Neural cell (in vitro differentiated cells): ENCODE measurements at regions not wholly inside any gene's neighbourhood (a gene's known extent, or its start where the extent isn't known, plus 50 kb on each side); places are given as distances from the start of the nearest gene placed in this dataset.

Source experiments
- H2AFZ ChIP-seq: fragments of 200-600, 300-800 bp; sonication (generic), shearing (Covaris generic); 2 replicates; pipeline ENCODE4 v1.6.0; 2014; ENCODE audit warnings: low read depth, mild to moderate bottlenecking, antibody characterized with exemption, low read length, moderate library complexity
- H3F3A ChIP-seq: fragments of 200-600 bp; shearing (Covaris generic); 2 replicates; pipeline ENCODE4 v1.6.1; 2016; ENCODE audit warnings: mild to moderate bottlenecking, moderate library complexity, mixed read lengths, antibody characterized with exemption, low read length; ENCODE audit not compliant: insufficient read depth, poor library complexity, severe bottlenecking
- H3K27ac ChIP-seq: fragments of 200-600, 300-800 bp; sonication (generic), shearing (Covaris generic); 2 replicates; pipeline ENCODE4 v1.5.1; 2014; ENCODE audit warnings: mild to moderate bottlenecking, low read length, moderate library complexity
- H3K27me3 ChIP-seq: fragments of 300-800, 200-600 bp; sonication (generic), shearing (Covaris generic); 2 replicates; pipeline ENCODE4 v1.6.0; 2014; ENCODE audit warnings: mild to moderate bottlenecking, low read depth, low read length, moderate library complexity; ENCODE audit not compliant: insufficient read depth
- H3K36me3 ChIP-seq: fragments of 300-800, 200-600 bp; sonication (generic), shearing (Covaris generic); 2 replicates; pipeline ENCODE4 v1.5.1; 2014; ENCODE audit warnings: mild to moderate bottlenecking, antibody characterized with exemption, low read length, moderate library complexity; ENCODE audit not compliant: insufficient read depth
- H3K4me2 ChIP-seq: fragments of 300-800, 200-600 bp; sonication (generic), shearing (Covaris generic); 2 replicates; pipeline ENCODE4 v1.6.0; 2014; ENCODE audit warnings: mild to moderate bottlenecking, low read length
- H3K4me3 ChIP-seq: fragments of 300-800, 200-600 bp; sonication (generic), shearing (Covaris generic); 2 replicates; pipeline ENCODE4 v1.5.1; 2014; ENCODE audit warnings: mild to moderate bottlenecking, low read length, moderate library complexity
- H3K79me2 ChIP-seq: fragments of 200-600 bp; shearing (Covaris generic); replicated peaks from 2 replicates; pipeline ENCODE4 v1.6.0; 2014; ENCODE audit warnings: mild to moderate bottlenecking, low read length, moderate library complexity; ENCODE audit not compliant: insufficient read depth
- H3K9ac ChIP-seq: fragments of 300-800, 200-600 bp; sonication (generic), shearing (Covaris generic); 2 replicates; pipeline ENCODE4 v1.6.1; 2016; ENCODE audit warnings: mild to moderate bottlenecking, low read length, mixed read lengths
- H3K9me2 ChIP-seq: fragments of 200-600 bp; shearing (Covaris generic); 2 replicates; pipeline ENCODE4 v1.6.1; 2016; ENCODE audit warnings: mild to moderate bottlenecking, low read length, mixed read lengths; ENCODE audit not compliant: insufficient read depth
- H3K9me3 ChIP-seq: fragments of 200-600, 300-800 bp; sonication (generic), shearing (Covaris generic); 2 replicates; pipeline ENCODE4 v1.6.1; 2016; ENCODE audit warnings: mild to moderate bottlenecking, mixed run types, low read length, moderate library complexity, mixed read lengths
- H4K20me1 ChIP-seq: fragments of 200-600 bp; shearing (Covaris generic); 2 replicates; pipeline ENCODE4 v1.6.1; 2016; ENCODE audit warnings: mild to moderate bottlenecking, mixed run types; ENCODE audit not compliant: insufficient read depth
- CTCF ChIP-seq: fragments of 450-650 bp; IDR thresholded peaks from 2 replicates; pipeline ENCODE4 v1.5.1; 2014; ENCODE audit warnings: antibody characterized with exemption, mild to moderate bottlenecking, moderate library complexity; ENCODE audit not compliant: poor library complexity, severe bottlenecking
- EP300 ChIP-seq: fragments of 450-650 bp; conservative IDR thresholded peaks from 2 replicates; pipeline ENCODE4 v1.6.1; 2014; ENCODE audit warnings: antibody characterized with exemption, mild to moderate bottlenecking, moderate library complexity; ENCODE audit not compliant: poor library complexity, severe bottlenecking
- EZH2 ChIP-seq: fragments of 200-600, 300-800 bp; shearing (Covaris generic), sonication (generic); IDR thresholded peaks from 2 replicates; pipeline ENCODE4 v1.6.1; 2014; ENCODE audit warnings: antibody characterized with exemption, low read length, borderline replicate concordance, mild to moderate bottlenecking; ENCODE audit not compliant: insufficient read depth, poor library complexity, severe bottlenecking
- MXI1 ChIP-seq: fragments of 450-650 bp; conservative IDR thresholded peaks from 2 replicates; pipeline ENCODE4 v1.6.1; 2014; ENCODE audit warnings: antibody characterized with exemption, mild to moderate bottlenecking; ENCODE audit not compliant: poor library complexity, severe bottlenecking
- POLR2AphosphoS5 ChIP-seq: IDR thresholded peaks from 2 replicates; pipeline ENCODE4 v1.6.1; 2012
- RAD21 ChIP-seq: fragments of 450-650 bp; conservative IDR thresholded peaks from 2 replicates; pipeline ENCODE4 v1.6.1; 2014; ENCODE audit warnings: antibody characterized with exemption, mild to moderate bottlenecking, moderate library complexity
- REST ChIP-seq: IDR thresholded peaks from 2 replicates; pipeline ENCODE4 v1.6.1; 2012; ENCODE audit warnings: borderline replicate concordance
- SMC3 ChIP-seq: fragments of 450-650 bp; conservative IDR thresholded peaks from 2 replicates; pipeline ENCODE4 v1.6.1; 2014; ENCODE audit warnings: antibody characterized with exemption, mild to moderate bottlenecking, moderate library complexity; ENCODE audit not compliant: poor library complexity
- TAF1 ChIP-seq: IDR thresholded peaks from 2 replicates; pipeline ENCODE4 v1.6.1; 2012; ENCODE audit warnings: low read depth

DNA sequence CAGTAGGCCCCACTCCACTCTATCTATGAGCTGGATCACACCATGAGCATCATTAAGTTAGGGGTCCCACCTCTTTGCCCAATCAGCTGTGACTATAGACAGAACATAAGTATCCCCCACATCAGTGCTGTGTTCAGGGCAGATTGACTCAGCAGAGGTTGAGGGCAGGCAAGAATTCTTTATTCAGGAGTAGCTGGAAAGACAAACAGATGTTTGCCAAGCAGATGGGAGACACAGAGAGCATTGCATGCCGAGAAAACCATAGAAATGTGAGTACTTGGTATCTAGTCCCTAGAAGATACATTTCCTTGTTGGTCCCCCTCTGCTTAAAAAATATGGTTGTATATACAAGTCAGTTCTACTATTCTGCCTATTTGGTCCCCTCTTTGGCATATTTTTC lies 440.8 kb downstream of the RAP2B start:
- Histone ChIP-seq H3K79me2 (no peaks in the 10 kb centered on the region), H3K4me2 (no peak overlapping the region), H3K4me3 (no peak overlapping the region), H3K36me3 (no peaks in the 10 kb centered on the region), H3K27me3 (no peaks in the 10 kb centered on the region), H3K9me3 (no peaks in the 10 kb centered on the region), H4K20me1 (no peaks in the 10 kb centered on the region), H3F3A (no peaks in the 10 kb centered on the region), H3K9me2 (no peaks in the 10 kb centered on the region), H3K27ac (no peak overlapping the region), H2AFZ (no peak overlapping the region), H3K9ac (no peak overlapping the region)
- TF ChIP-seq POLR2AphosphoS5: no peak
- no peak for TF ChIP-seq TAF1
- no peak for TF ChIP-seq EZH2
- TF ChIP-seq EP300: no peak
- TF ChIP-seq REST: no peak
- TF ChIP-seq RAD21: no peak
- no peak for TF ChIP-seq MXI1
- TF ChIP-seq SMC3: no peak
- no peak for TF ChIP-seq CTCF

DNA sequence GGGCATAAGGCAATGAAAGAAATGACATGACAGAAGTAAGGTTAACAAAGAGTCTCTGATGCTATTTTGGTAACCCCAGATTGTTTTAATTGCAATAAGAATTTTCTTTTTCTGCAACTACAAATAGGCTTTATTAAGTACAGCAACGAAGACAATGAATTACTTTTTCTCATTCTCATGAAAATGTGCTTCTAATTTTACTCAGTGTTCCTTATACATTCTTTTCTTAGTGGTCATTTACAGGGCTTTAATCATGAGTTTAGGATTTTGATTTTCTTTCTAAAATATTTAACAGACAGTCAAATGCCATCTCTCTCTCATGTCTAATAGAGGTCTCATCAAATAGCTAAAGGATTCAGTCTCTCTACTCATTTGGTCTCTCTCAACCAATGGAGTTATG lies 452.1 kb downstream of the RAP2B start:
- Histone ChIP-seq H3K36me3 (no peaks in the 10 kb centered on the region), H3K27ac (no peak overlapping the region), H4K20me1 (no peaks in the 10 kb centered on the region), H3K9ac (no peak overlapping the region), H3K27me3 (no peaks in the 10 kb centered on the region), H3K9me3 (no peaks in the 10 kb centered on the region), H3K4me3 (no peak overlapping the region), H3F3A (no peaks in the 10 kb centered on the region), H3K4me2 (no peak overlapping the region), H2AFZ (no peak overlapping the region), H3K9me2 (no peaks in the 10 kb centered on the region), H3K79me2 (no peaks in the 10 kb centered on the region)
- no peak for TF ChIP-seq EP300
- no peak for TF ChIP-seq RAD21
- no peak for TF ChIP-seq REST
- TF ChIP-seq EZH2: no peak
- no peak for TF ChIP-seq MXI1
- no peak for TF ChIP-seq CTCF
